Mammary epithelial cell (primary cell): ENCODE measurements at regions not wholly inside any gene's neighbourhood (a gene's known extent, or its start where the extent isn't known, plus 50 kb on each side); places are given as distances from the start of the nearest gene placed in this dataset.

Experiments
- EZH2 ChIP-seq: IDR thresholded peaks from 2 replicates; pipeline ENCODE4 v1.6.1; 2012; ENCODE audit warnings: low read length, inconsistent platforms, borderline replicate concordance
- TF ChIP-seq, protein P1 (sequence below), 2 donors: IDR thresholded peaks in 1 of 2; conservative IDR thresholded peaks in 1 of 2; 2 replicates each; pipeline ENCODE4 v1.5.1; 2011 to 2012; ENCODE audit warnings: inconsistent platforms in 2 of 2, low read length in 2 of 2, mild to moderate bottlenecking in 2 of 2, control low read depth in 1 of 2, low read depth in 1 of 2; ENCODE audit not compliant: insufficient read depth in 1 of 2; ENCODE audit errors: extremely low read depth in 1 of 2

DNA sequence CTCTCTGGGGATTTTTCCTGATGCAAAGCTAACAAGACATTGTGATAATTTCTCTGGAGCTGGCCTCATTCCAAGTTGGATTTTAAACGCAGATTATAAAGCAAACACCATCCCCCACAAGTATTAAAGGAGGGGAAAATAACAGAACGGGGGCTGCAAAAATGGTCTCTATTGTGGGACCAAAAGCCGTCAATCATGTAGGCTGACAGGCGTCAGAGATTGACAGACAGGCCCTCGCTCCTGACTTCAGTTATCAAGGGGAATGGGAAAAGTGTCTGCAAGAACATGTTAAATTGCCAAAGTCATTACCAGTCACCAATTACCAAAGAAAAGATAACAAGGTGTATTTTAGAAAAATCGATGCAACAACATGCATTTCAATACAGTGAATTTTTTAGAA, 307.4 kb upstream of the POU3F1 start:
- TF ChIP-seq, protein P1, sequence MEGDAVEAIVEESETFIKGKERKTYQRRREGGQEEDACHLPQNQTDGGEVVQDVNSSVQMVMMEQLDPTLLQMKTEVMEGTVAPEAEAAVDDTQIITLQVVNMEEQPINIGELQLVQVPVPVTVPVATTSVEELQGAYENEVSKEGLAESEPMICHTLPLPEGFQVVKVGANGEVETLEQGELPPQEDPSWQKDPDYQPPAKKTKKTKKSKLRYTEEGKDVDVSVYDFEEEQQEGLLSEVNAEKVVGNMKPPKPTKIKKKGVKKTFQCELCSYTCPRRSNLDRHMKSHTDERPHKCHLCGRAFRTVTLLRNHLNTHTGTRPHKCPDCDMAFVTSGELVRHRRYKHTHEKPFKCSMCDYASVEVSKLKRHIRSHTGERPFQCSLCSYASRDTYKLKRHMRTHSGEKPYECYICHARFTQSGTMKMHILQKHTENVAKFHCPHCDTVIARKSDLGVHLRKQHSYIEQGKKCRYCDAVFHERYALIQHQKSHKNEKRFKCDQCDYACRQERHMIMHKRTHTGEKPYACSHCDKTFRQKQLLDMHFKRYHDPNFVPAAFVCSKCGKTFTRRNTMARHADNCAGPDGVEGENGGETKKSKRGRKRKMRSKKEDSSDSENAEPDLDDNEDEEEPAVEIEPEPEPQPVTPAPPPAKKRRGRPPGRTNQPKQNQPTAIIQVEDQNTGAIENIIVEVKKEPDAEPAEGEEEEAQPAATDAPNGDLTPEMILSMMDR (conservative IDR thresholded peaks at IDR 0.05 in 1 of 2, IDR thresholded peaks at IDR 0.05 in 1 of 2; ENCODE audit: extremely low read depth in 1 of 2, insufficient read depth in 1 of 2, low read depth in 1 of 2, low read length in 2 of 2): no peak
- no peak for TF ChIP-seq EZH2
